NCI-H748 (cell line): ENCODE measurements at regions not wholly inside any gene's neighbourhood (a gene's known extent, or its start where the extent isn't known, plus 50 kb on each side); places are given as distances from the start of the nearest gene placed in this dataset.

Experiments used
- DNase-seq: peaks from one replicate; lab custom pipeline; 2025; ENCODE audit not compliant: unreplicated experiment; lab: John Stamatoyannopoulos, UW

GRCh38 chr16:86134802-86135461 is 236.0 kb downstream of the IRF8 start:
- DNase-seq, result no peak

GRCh38 chr16:86137359-86137758 is 238.4 kb downstream of the IRF8 start:
- no peak for DNase-seq

GRCh38 chr16:86138121-86139085 is 239.4 kb downstream of the IRF8 start:
- no peak for DNase-seq

GRCh38 chr16:86142801-86143236 is 243.9 kb downstream of the IRF8 start:
- no peak for DNase-seq

- no peak for DNase-seq
These were observed 244.7 kb downstream of the IRF8 start for GRCh38 chr16:86143666-86144065.

- DNase-seq, result no peak
These were observed 246.7 kb downstream of the IRF8 start for GRCh38 chr16:86145669-86146068.

GRCh38 chr16:86150641-86151238 is 251.8 kb downstream of the IRF8 start:
- no peak for DNase-seq

GRCh38 chr16:86151239-86151851 is 252.4 kb downstream of the IRF8 start:
- DNase-seq, result no peak

GRCh38 chr16:86156155-86156554 is 257.2 kb downstream of the IRF8 start:
- DNase-seq, result no peak

- DNase-seq, result no peak
These were observed 258.8 kb downstream of the IRF8 start for GRCh38 chr16:86157616-86158247.

- no peak for DNase-seq
These were observed 259.9 kb downstream of the IRF8 start for GRCh38 chr16:86158688-86159360.

GRCh38 chr16:86165479-86165878 is 266.5 kb downstream of the IRF8 start:
- DNase-seq, result no peak

- no peak for DNase-seq
These were observed 267.5 kb downstream of the IRF8 start for GRCh38 chr16:86166414-86166813.

GRCh38 chr16:86167061-86167460 is 268.1 kb downstream of the IRF8 start:
- no peak for DNase-seq

- no peak for DNase-seq
These were observed 271.8 kb downstream of the IRF8 start for GRCh38 chr16:86170720-86171119.

GRCh38 chr16:86171329-86171728 is 272.4 kb downstream of the IRF8 start:
- no peak for DNase-seq

GRCh38 chr16:86175816-86176215 is 276.9 kb downstream of the IRF8 start:
- no peak for DNase-seq

- DNase-seq, result no peak
These were observed 277.5 kb downstream of the IRF8 start for GRCh38 chr16:86176462-86176861.

- no peak for DNase-seq
These were observed 281.3 kb downstream of the IRF8 start for GRCh38 chr16:86180244-86180643.

- no peak for DNase-seq
These were observed 281.8 kb downstream of the IRF8 start for GRCh38 chr16:86180780-86181179.
